Prostate gland (tissue), 2 donors: ENCODE measurements at regions not wholly inside any gene's neighbourhood (a gene's known extent, or its start where the extent isn't known, plus 50 kb on each side); places are given as distances from the start of the nearest gene placed in this dataset.

Experiments
- DNase-seq: peaks from one replicate; pipeline ENCODE4 v3.0.0-alpha.2; 2019; ENCODE audit warnings: low spot score
- H3K27ac ChIP-seq, 2 donors: fragments of 200-600 bp; sonication (generic); 2 replicates each; pipeline ENCODE4 v1.5.1; 2017 to 2019
- H3K27me3 ChIP-seq: fragments of 200-600 bp; sonication (generic); replicated peaks from 2 replicates; pipeline ENCODE4 v1.5.1; 2019; ENCODE audit not compliant: insufficient read depth
- H3K36me3 ChIP-seq, 2 donors: fragments of 200-600 bp; sonication (generic); 1 replicate in 1 of 2; 2 replicates in 1 of 2; pipeline versions ENCODE4 v1.5.1 to v1.8.1; 2017 to 2019
- H3K4me1 ChIP-seq: fragments of 200-600 bp; sonication (generic); replicated peaks from 2 replicates; pipeline ENCODE4 v1.5.1; 2019
- H3K4me3 ChIP-seq, 2 donors: fragments of 200-600 bp; sonication (generic); 2 replicates each; pipeline ENCODE4 v1.5.1; 2017 to 2019
- H3K9me3 ChIP-seq: fragments of 200-600 bp; sonication (generic); 2 replicates; pipeline ENCODE4 v1.5.1; 2017
- POLR2A ChIP-seq: fragments of 450-650 bp; IDR thresholded peaks from one replicate; pipeline ENCODE4 v1.6.1; 2016; ENCODE audit warnings: antibody characterized with exemption, mild to moderate bottlenecking
- POLR2AphosphoS5 ChIP-seq: sonication (generic); formaldehyde crosslinking; IDR thresholded peaks from one replicate; pipeline ENCODE4 v1.6.1; 2017; ENCODE audit warnings: antibody characterized with exemption
- WGBS: methylation state at CpG from one replicate; pipeline ENCODE4 v1.1.5; 2018; 5-methylcytosine and 5-hydroxymethylcytosine counted together
- intact Hi-C: fragments of 100-400 bp; cut with DNase I; formaldehyde crosslinking; loops from one replicate; pipeline ENCODE4 v1.14.2; 2022
- TF ChIP-seq, protein P1 (sequence below), 4 experiments: fragments of 200-600 bp in 2 of 4; fragments of 450-650 bp in 2 of 4; sonication (generic) in 2 of 4; IDR thresholded peaks; 1 replicate in 3 of 4; 2 replicates in 1 of 4; pipeline ENCODE4 v1.5.1; 2016 to 2019; ENCODE audit warnings: antibody characterized with exemption in 4 of 4, mild to moderate bottlenecking in 2 of 4, moderate library complexity in 2 of 4

DNA sequence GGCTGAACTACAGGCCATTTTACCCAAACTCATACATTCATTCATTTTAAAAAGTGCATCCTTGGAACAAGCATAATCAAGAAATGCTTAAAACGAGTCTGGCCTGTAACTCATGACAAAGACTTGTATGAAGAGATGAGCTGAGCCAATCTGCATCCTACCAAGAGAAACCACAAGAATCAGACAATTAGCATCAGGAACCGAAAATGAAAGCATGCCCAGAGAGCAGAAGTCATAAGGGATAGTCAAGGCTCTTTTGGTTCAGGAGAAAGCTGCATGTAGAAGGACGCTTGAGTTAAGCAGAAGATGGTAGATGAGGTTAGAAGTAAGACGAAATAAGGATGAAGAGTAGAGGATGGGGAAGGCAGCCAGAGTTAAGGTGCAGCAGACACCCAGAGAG lies 137.0 kb upstream of the CTNNA2 start:
- TF ChIP-seq POLR2A (no peak), POLR2AphosphoS5 (no peak)
- TF ChIP-seq, protein P1, sequence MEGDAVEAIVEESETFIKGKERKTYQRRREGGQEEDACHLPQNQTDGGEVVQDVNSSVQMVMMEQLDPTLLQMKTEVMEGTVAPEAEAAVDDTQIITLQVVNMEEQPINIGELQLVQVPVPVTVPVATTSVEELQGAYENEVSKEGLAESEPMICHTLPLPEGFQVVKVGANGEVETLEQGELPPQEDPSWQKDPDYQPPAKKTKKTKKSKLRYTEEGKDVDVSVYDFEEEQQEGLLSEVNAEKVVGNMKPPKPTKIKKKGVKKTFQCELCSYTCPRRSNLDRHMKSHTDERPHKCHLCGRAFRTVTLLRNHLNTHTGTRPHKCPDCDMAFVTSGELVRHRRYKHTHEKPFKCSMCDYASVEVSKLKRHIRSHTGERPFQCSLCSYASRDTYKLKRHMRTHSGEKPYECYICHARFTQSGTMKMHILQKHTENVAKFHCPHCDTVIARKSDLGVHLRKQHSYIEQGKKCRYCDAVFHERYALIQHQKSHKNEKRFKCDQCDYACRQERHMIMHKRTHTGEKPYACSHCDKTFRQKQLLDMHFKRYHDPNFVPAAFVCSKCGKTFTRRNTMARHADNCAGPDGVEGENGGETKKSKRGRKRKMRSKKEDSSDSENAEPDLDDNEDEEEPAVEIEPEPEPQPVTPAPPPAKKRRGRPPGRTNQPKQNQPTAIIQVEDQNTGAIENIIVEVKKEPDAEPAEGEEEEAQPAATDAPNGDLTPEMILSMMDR (IDR thresholded peaks at IDR 0.05), result no peak
- intact Hi-C loops, result no loop called here
- Histone ChIP-seq H3K27me3 (no peaks in the 10 kb centered on the region), H3K4me3 (no peak overlapping the region), H3K27ac (no peak overlapping the region), H3K4me1 (no peaks in the 10 kb centered on the region), H3K36me3 (no peaks in the 10 kb centered on the region), H3K9me3 (no peaks in the 10 kb centered on the region)
- no peak for DNase-seq
- whole genome bisulfite sequencing, result 87% methylated on average over 4 of the region's 4 CpGs

DNA sequence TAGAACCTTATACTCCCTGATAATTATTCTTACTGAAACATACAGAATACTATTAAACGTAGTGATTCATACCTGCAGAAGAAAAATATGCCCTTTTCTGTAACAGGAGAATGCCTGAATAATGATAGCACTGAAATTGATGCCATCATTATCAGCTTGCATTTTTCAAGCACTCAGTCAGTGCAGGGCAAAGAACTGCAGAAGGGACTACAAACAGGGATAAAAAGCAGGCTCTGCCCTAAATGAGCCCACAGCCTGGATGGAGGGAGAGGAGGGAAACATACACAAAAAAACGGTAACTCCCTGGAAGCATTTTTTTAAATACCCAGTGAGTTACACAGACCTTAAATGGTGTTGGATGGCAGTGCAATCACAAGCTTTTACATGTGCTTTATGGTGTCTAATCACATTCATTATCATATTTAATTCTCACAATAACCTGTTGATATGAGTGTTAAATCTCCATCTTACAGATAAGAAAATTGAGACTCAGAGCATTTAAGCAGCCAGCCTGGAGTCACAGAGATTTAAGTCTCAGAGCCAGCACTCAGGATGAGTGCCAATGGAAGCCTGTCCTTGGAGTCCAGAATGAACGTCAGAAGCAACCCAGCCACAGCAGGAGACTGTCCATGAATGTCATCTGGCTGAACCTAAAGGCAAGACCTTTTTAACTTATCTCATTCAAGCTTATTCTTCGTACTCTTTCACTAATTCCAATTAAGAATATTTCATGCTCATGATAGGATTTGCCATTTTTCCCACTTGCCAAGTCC lies 139.3 kb upstream of the CTNNA2 start:
- TF ChIP-seq POLR2AphosphoS5 (no peak), POLR2A (no peak)
- TF ChIP-seq, protein P1 (IDR thresholded peaks at IDR 0.05), result no peak
- DNase-seq, result no peak
- 39% methylated on average over 3 of the region's 4 CpGs for WGBS

DNA sequence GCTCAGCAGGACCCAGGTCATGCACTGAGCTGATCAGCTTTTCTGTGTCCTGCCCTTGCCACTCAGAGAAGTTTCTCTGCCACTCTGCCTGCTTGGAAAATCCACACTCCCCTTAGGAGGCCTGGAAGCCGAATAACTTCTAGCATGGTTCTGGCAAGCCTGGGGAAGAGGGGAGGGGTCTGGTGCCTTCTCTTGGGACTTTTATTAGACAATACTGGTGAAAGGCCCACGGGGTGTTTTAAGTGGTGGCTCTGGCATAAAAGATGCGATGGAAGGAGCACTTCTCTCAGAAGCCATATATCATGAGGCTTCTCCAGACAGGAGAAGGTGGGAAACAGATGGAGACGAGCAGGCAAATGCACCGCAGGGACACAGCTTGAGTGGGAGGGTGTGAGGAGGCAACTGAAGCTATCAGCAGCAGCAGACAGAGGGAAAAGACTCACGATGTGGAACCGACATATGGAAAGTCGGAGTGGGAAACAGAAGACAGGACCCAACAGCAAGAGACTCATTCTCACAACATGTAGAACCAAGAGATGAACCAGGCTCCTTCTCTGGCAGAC lies 141.8 kb upstream of the CTNNA2 start:
- intact Hi-C loops, result no loop called here
- H3K27ac ChIP-seq, result no peak overlapping the region
- WGBS, result 41% methylated on average over 8 of the region's 8 CpGs
- no peaks in the 10 kb centered on the region for H3K4me1 ChIP-seq
- no peak overlapping the region for H3K4me3 ChIP-seq
- H3K36me3 ChIP-seq, result no peaks in the 10 kb centered on the region
- DNase-seq, result no peak
- no peaks in the 10 kb centered on the region for H3K9me3 ChIP-seq
- no peaks in the 10 kb centered on the region for H3K27me3 ChIP-seq
- TF ChIP-seq POLR2AphosphoS5 (no peak), POLR2A (no peak)
- TF ChIP-seq, protein P1 (IDR thresholded peaks at IDR 0.05), result no peak

More for the DNA sequence above, 139.3 kb upstream of the CTNNA2 start:
- H3K27ac ChIP-seq, result no peak overlapping the region
- intact Hi-C loops, result no loop called here
- H3K36me3 ChIP-seq, result no peaks in the 10 kb centered on the region
- no peaks in the 10 kb centered on the region for H3K4me1 ChIP-seq
- no peak overlapping the region for H3K4me3 ChIP-seq
- H3K9me3 ChIP-seq, result no peaks in the 10 kb centered on the region
- H3K27me3 ChIP-seq, result no peaks in the 10 kb centered on the region

DNA sequence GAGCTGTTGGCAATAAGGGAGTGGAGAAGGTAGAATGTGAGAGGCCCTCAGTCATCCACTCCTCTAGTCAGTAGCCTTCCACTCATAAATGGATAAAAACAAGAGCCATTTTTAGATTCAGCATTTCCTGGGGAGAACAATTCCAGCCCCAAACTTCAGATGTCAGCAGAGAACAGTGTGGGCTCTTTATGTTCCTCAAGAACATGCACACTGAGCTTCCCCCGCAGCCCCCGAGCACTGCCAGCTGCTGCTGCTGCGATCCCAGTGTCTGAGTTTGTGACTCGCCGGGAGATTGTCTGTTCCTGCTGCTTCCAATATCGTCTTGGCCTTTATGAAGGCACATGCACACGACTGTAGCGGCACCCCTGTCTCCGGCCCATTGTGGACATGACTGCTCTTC lies 143.7 kb upstream of the CTNNA2 start:
- Histone ChIP-seq H3K4me3 (no peak overlapping the region), H3K36me3 (no peaks in the 10 kb centered on the region), H3K4me1 (no peaks in the 10 kb centered on the region), H3K9me3 (no peaks in the 10 kb centered on the region), H3K27me3 (no peaks in the 10 kb centered on the region), H3K27ac (no peak overlapping the region)
- WGBS, result 87% methylated on average over 9 of the region's 9 CpGs
- intact Hi-C loops, result no loop called here
- TF ChIP-seq POLR2A (no peak), POLR2AphosphoS5 (no peak)
- TF ChIP-seq, protein P1 (IDR thresholded peaks at IDR 0.05), result no peak
- DNase-seq, result no peak

DNA sequence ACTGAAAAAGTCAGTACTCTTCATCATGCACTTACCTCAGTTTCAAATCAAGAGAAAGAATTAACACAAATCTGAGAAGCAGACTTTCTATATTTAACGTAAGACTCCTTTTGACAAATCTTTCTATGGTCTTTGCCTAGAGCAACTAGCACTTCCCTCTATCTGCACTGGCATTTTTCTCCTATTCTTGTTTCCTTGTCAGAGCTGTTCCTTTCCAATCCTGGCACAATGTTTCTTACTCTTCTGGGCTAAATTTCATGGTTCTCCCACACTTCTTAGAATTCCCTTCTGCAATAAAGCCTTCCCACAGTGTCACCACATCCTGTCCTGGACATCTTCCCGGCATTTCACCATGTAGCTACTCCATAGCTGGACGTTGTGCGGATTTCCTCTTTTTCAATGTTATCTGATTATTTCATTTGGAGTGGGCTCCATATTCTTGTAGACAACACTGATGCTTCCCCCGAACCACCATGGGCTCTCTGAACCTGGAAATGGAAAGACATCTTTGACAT lies 144.7 kb upstream of the CTNNA2 start:
- no peak for DNase-seq
- 79% methylated on average over 5 of the region's 5 CpGs for WGBS
- TF ChIP-seq POLR2A (no peak), POLR2AphosphoS5 (no peak)
- TF ChIP-seq, protein P1 (IDR thresholded peaks at IDR 0.05), result no peak
- intact Hi-C loops, result no loop called here
- H3K36me3 ChIP-seq, result no peaks in the 10 kb centered on the region
- no peaks in the 10 kb centered on the region for H3K9me3 ChIP-seq
- H3K4me3 ChIP-seq, result no peak overlapping the region
- no peaks in the 10 kb centered on the region for H3K27me3 ChIP-seq
- no peak overlapping the region for H3K27ac ChIP-seq
- H3K4me1 ChIP-seq, result no peaks in the 10 kb centered on the region
